ENCODE measurements at regions not wholly inside any gene's neighbourhood (a gene's known extent, or its start where the extent isn't known, plus 50 kb on each side); places are given as distances from the start of the nearest gene placed in this dataset.
"Not testable (repeated sequence)": the region's sequence is repeated elsewhere in the genome, so short reads cannot be mapped to it uniquely, and the experiment has no call there.

DNA sequence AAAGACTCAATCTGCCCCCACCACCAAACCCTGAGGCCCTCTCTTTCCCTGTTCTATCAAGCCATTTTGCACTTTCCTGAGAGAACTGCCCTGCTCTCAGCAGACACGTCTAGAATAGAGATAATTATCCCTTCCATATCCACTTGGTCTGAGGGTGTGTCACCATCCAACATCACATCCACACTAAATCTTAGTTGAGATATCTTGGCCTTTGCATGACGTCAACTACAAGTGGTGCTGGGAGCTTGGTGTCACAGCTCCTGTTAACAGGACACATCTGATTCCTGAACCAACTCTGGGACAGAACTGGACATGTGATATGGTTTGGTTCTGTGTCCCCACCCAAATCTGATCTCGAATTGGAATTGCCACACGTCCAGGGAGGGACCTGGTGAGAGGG lies 1109.2 kb downstream of the TMEM121 start:
- TF ChIP-seq GATA2 (IDR thresholded peaks at IDR 0.05; ENCODE audit: insufficient read depth, insufficient read length, low read depth, low read length) (no peak), POLR2A (IDR thresholded peaks at IDR 0.05; ENCODE audit: low read depth, low read length) (no peak), CTCF (IDR thresholded peaks at IDR 0.05; ENCODE audit: extremely low read depth in 1 of 2, insufficient read depth in 1 of 2, low read depth in 1 of 2, low read length in 2 of 2) (no peak), MYC (IDR thresholded peaks at IDR 0.05; ENCODE audit: low read depth, low read length) (no peak), JUN (IDR thresholded peaks at IDR 0.05; ENCODE audit: borderline replicate concordance, insufficient read depth, insufficient read length, low read depth) (no peak), FOS (IDR thresholded peaks at IDR 0.05; ENCODE audit: borderline replicate concordance, insufficient read depth, low read length) (no peak)
- FAIRE-seq (no peak), DNase-seq (ENCODE audit: low read depth, low spot score) (no peak)
- no TSS peak for BruUV-seq (replicated peaks)
- ChIA-PET POLR2A (no interaction called here), CTCF (no interaction called here)
- intact Hi-C loops (cut with micrococcal nuclease) = no loop called here
- dilution Hi-C loops (cut with MboI; ENCODE audit: extremely low pct_ligation_motif_present, low sequenced_read_pairs) = no loop called here
- H3K79me2 ChIP-seq (ENCODE audit: control insufficient read depth, insufficient read depth, low read length) = no peaks in the 10 kb centered on the region
- no peaks in the 10 kb centered on the region for H3K9me1 ChIP-seq (replicated peaks; ENCODE audit: control insufficient read depth, extremely low read depth, insufficient read depth, low read length)
- no peak overlapping the region for H3K4me3 ChIP-seq (replicated peaks in 1 of 3; ENCODE audit: insufficient read depth in 1 of 3, low read depth in 1 of 3, low read length in 3 of 3)
- H3K36me3 ChIP-seq (ENCODE audit: control insufficient read depth in 2 of 2, extremely low read depth in 1 of 2, insufficient read depth in 2 of 2, low read length in 2 of 2) = no peaks in the 10 kb centered on the region
- no peaks in the 10 kb centered on the region for H3K27me3 ChIP-seq (ENCODE audit: control insufficient read depth in 2 of 2, insufficient read depth in 2 of 2, low read length in 2 of 2)
- no peaks in the 10 kb centered on the region for H3K4me1 ChIP-seq (ENCODE audit: control insufficient read depth, extremely low read depth, insufficient read depth, low read length)
- peaks cover 5% of the 10 kb centered on the region for H3K9me3 ChIP-seq (replicated peaks; ENCODE audit: control insufficient read depth, insufficient read depth, low read length)
- no peak overlapping the region for H3K27ac ChIP-seq (ENCODE audit: insufficient read depth, low read depth, low read length)
- no peak overlapping the region for H3K4me2 ChIP-seq (ENCODE audit: insufficient read depth, low read length)
- no peak overlapping the region for H3K9ac ChIP-seq (replicated peaks; ENCODE audit: extremely low read depth, insufficient read depth, low read length)
- H2AFZ ChIP-seq (ENCODE audit: low read depth, low read length) = no peak overlapping the region
- no peaks in the 10 kb centered on the region for H4K20me1 ChIP-seq (replicated peaks; ENCODE audit: control insufficient read depth, extremely low read depth, insufficient read depth, low read length)

DNA sequence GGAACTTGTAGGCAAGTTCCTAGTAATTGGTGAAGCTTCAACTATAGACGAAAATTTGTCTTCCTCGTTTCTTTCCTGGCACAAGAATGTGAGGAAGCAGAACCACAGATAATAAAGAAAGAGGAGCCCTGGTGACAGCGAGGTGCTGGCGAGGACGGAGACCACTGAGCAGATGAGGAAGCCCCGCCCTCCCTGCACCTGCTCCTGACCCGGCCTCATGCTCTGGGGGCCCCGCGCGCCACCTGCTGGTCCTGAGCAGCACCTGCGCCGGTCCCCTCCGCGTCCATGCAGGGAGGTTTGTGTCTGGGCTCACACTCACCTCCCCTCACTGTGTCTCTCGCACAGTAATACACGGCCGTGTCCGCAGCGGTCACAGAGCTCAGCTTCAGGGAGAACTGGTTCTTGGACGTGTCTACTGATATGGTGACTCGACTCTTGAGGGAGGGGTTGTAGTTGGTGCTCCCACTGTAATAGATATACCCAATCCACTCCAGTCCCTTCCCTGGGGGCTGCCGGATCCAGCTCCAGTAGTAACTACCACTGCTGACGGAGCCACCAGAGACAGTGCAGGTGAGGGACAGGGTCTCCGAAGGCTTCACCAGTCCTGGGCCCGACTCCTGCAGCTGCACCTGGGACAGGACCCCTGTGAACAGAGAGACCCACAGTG lies 1112.5 kb downstream of the TMEM121 start:
- H3K4me2 ChIP-seq (ENCODE audit: insufficient read depth, low read length); intact Hi-C loops (cut with micrococcal nuclease); H3K9me3 ChIP-seq (replicated peaks; ENCODE audit: control insufficient read depth, insufficient read depth, low read length); H3K4me1 ChIP-seq (ENCODE audit: control insufficient read depth, extremely low read depth, insufficient read depth, low read length); H3K9me1 ChIP-seq (replicated peaks; ENCODE audit: control insufficient read depth, extremely low read depth, insufficient read depth, low read length); BruUV-seq (replicated peaks); H3K36me3 ChIP-seq (ENCODE audit: control insufficient read depth in 2 of 2, extremely low read depth in 1 of 2, insufficient read depth in 2 of 2, low read length in 2 of 2); H3K27me3 ChIP-seq (ENCODE audit: control insufficient read depth in 2 of 2, insufficient read depth in 2 of 2, low read length in 2 of 2); H4K20me1 ChIP-seq (replicated peaks; ENCODE audit: control insufficient read depth, extremely low read depth, insufficient read depth, low read length); DNase-seq (ENCODE audit: low read depth, low spot score); H2AFZ ChIP-seq (ENCODE audit: low read depth, low read length); H3K79me2 ChIP-seq (ENCODE audit: control insufficient read depth, insufficient read depth, low read length); H3K4me3 ChIP-seq (replicated peaks in 1 of 3; ENCODE audit: insufficient read depth in 1 of 3, low read depth in 1 of 3, low read length in 3 of 3); FAIRE-seq; dilution Hi-C loops (cut with MboI; ENCODE audit: extremely low pct_ligation_motif_present, low sequenced_read_pairs); POLR2A ChIA-PET; CTCF ChIA-PET; H3K9ac ChIP-seq (replicated peaks; ENCODE audit: extremely low read depth, insufficient read depth, low read length); H3K27ac ChIP-seq (ENCODE audit: insufficient read depth, low read depth, low read length): not testable (repeated sequence)

All from endothelial cell of umbilical vein (primary cell).